HepG2 (cell line): ENCODE measurements at regions not wholly inside any gene's neighbourhood (a gene's known extent, or its start where the extent isn't known, plus 50 kb on each side); places are given as distances from the start of the nearest gene placed in this dataset.

Source experiments
- ATAC-seq: fragments of 200-7000 bp; cut with Tn5 transposase; 3 replicates; pipeline ENCODE4 v1.9.1; 2020; ENCODE audit warnings: mild to moderate bottlenecking, moderate library complexity
- BruUV-seq: library from RNA; stranded (reverse); fragments of 400-500 nt; replicated peaks from 2 replicates; lab custom pipeline; 2021; lab: Mats Ljungman, UMichigan
- CTCF ChIA-PET: fragments of 300-600 bp; formaldehyde crosslinking; extraction: SDS; loops from one replicate; lab custom pipeline; 2021; ENCODE audit warnings: low total read pairs, inconsistent platforms, low intra/inter-chr PET ratio; lab: Yijun Ruan, JAX
- POLR2A ChIA-PET: fragments of 350-600 bp; sonication (Branson Sonifier 250); formaldehyde crosslinking; loops from one replicate; lab custom pipeline; 2020; ENCODE audit warnings: antibody characterized with exemption, inconsistent platforms; lab: Yijun Ruan, JAX
- DNase-seq: peaks from one replicate; pipeline ENCODE4 v3.0.0-alpha.2; 2015; ENCODE audit warnings: low spot score
- FAIRE-seq: peaks from 3 replicates; lab custom pipeline; 2011; peaks lifted over from hg19 to GRCh38; lab: Jason Lieb, UNC
- H2AFZ ChIP-seq: one replicate; pipeline ENCODE4 v1.6.1; 2011; ENCODE audit warnings: low read length, inconsistent platforms
- H3K27ac ChIP-seq: fragments of 300-600 bp; 3 replicates; pipeline ENCODE4 v1.8.0; 2011; ENCODE audit warnings: mixed run types, mild to moderate bottlenecking, mixed read lengths, low read length, inconsistent platforms; ENCODE audit not compliant: insufficient read depth; ENCODE audit errors: extremely low read length
- H3K27me3 ChIP-seq, 2 experiments: fragments of 200-600 bp in 1 of 2; 2 replicates in 1 of 2; 3 replicates in 1 of 2; pipeline versions ENCODE4 v1.6.0 to v1.8.0; 2011; ENCODE audit warnings: low read length in 2 of 2, mild to moderate bottlenecking in 2 of 2, moderate library complexity in 2 of 2, inconsistent platforms in 1 of 2; ENCODE audit not compliant: insufficient read depth in 2 of 2, control insufficient read depth in 1 of 2
- H3K36me3 ChIP-seq, 2 experiments: fragments of 200-600 bp in 1 of 2; replicated peaks in 1 of 2; 2 replicates in 1 of 2; 3 replicates in 1 of 2; pipeline versions ENCODE4 v1.5.1 to v1.8.0; 2011; ENCODE audit warnings: low read length in 2 of 2, inconsistent platforms in 1 of 2; ENCODE audit not compliant: insufficient read depth in 2 of 2, control insufficient read depth in 1 of 2
- H3K4me1 ChIP-seq: 2 replicates; pipeline ENCODE4 v1.5.1; 2012; ENCODE audit warnings: low read length, inconsistent platforms; ENCODE audit not compliant: insufficient read depth
- H3K4me2 ChIP-seq: 2 replicates; pipeline ENCODE4 v1.6.0; 2011; ENCODE audit warnings: low read depth, low read length, inconsistent platforms
- H3K4me3 ChIP-seq, 3 experiments: fragments of 200-600 bp in 1 of 3; sonication (generic), shearing (Covaris generic) in 1 of 3; replicated peaks in 1 of 3; 2 replicates each; pipeline ENCODE4 v1.5.1; 2011 to 2016; ENCODE audit warnings: low read length in 3 of 3, inconsistent platforms in 2 of 3, low read depth in 2 of 3, mild to moderate bottlenecking in 2 of 3, control low read depth in 1 of 3, mixed read lengths in 1 of 3; ENCODE audit not compliant: insufficient read depth in 1 of 3
- H3K79me2 ChIP-seq: one replicate; pipeline ENCODE4 v1.6.1; 2011; ENCODE audit warnings: low read length, inconsistent platforms; ENCODE audit not compliant: insufficient read depth
- H3K9ac ChIP-seq: 2 replicates; pipeline ENCODE4 v1.6.0; 2011; ENCODE audit warnings: mild to moderate bottlenecking, low read depth, low read length, inconsistent platforms; ENCODE audit not compliant: insufficient read depth
- H3K9me3 ChIP-seq: 2 replicates; pipeline ENCODE4 v1.5.1; 2012; ENCODE audit warnings: mild to moderate bottlenecking, low read length
- H4K20me1 ChIP-seq: 2 replicates; pipeline ENCODE4 v1.6.0; 2011; ENCODE audit warnings: inconsistent platforms, mild to moderate bottlenecking, low read length, moderate library complexity; ENCODE audit not compliant: insufficient read depth
- HNF4A ChIP-seq: sonication (generic); formaldehyde crosslinking; IDR thresholded peaks from 2 replicates; pipeline ENCODE4 v1.4.0; 2020; ENCODE audit warnings: missing genetic modification reagents
- JUND ChIP-seq: sonication (generic); formaldehyde crosslinking; IDR thresholded peaks from 2 replicates; pipeline ENCODE4 v1.8.0; 2022; ENCODE audit warnings: mild to moderate bottlenecking, missing genetic modification reagents
- NR2C2 ChIP-seq: sonication (generic); formaldehyde crosslinking; IDR thresholded peaks from 2 replicates; pipeline ENCODE4 v1.4.0; 2020; ENCODE audit warnings: missing genetic modification reagents, mild to moderate bottlenecking, moderate library complexity, borderline replicate concordance
- RFXAP ChIP-seq: sonication (generic); formaldehyde crosslinking; IDR thresholded peaks from 2 replicates; pipeline ENCODE4 v1.4.0; 2020; ENCODE audit warnings: missing genetic modification reagents, borderline replicate concordance
- TCF7L2 ChIP-seq: IDR thresholded peaks from 2 replicates; pipeline ENCODE4 v1.6.1; 2011; ENCODE audit warnings: mild to moderate bottlenecking, low read depth, low read length, moderate library complexity
- ZNF136 ChIP-seq: sonication (generic); formaldehyde crosslinking; IDR thresholded peaks from 2 replicates; pipeline ENCODE4 v1.8.1; 2022; ENCODE audit warnings: low read depth, mild to moderate bottlenecking, moderate library complexity, missing genetic modification reagents
- ZNF138 ChIP-seq: sonication (generic); formaldehyde crosslinking; IDR thresholded peaks from 2 replicates; pipeline ENCODE4 v1.5.0; 2020; ENCODE audit warnings: mild to moderate bottlenecking, low read depth, missing genetic modification reagents
- ZNF260 ChIP-seq: sonication (generic); formaldehyde crosslinking; IDR thresholded peaks from 2 replicates; pipeline ENCODE4 v1.4.0; 2020; ENCODE audit warnings: missing genetic modification reagents, low read depth, mild to moderate bottlenecking, borderline replicate concordance
- ZNF451 ChIP-seq: sonication (generic); formaldehyde crosslinking; IDR thresholded peaks from 2 replicates; pipeline ENCODE4 v1.5.0; 2020; ENCODE audit warnings: mild to moderate bottlenecking, missing genetic modification reagents
- ZNF562 ChIP-seq: sonication (generic); formaldehyde crosslinking; IDR thresholded peaks from 2 replicates; pipeline ENCODE4 v1.8.0; 2022; ENCODE audit warnings: missing genetic modification reagents, borderline replicate concordance
- ZNF788 ChIP-seq: sonication (generic); formaldehyde crosslinking; IDR thresholded peaks from 2 replicates; pipeline ENCODE4 v1.5.0; 2020; ENCODE audit warnings: mild to moderate bottlenecking, missing genetic modification reagents, borderline replicate concordance
- WGBS: methylation state at CpG from one replicate; pipeline ENCODE4 v1.1.6; 2017; ENCODE audit warnings: low lambda C conversion rate; 5-methylcytosine and 5-hydroxymethylcytosine counted together
- in situ Hi-C: cut with HindIII; loops from 2 replicates; pipeline ENCODE4 v1.10.0; 2017; ENCODE audit warnings: low pct_unique_long_range_greater_than_20kb; ENCODE audit not compliant: extremely low pct_ligation_motif_present
- intact Hi-C: fragments of 100-400 bp; cut with micrococcal nuclease; formaldehyde crosslinking; loops from one replicate; pipeline ENCODE4 v1.10.0; 2022; ENCODE audit not compliant: unreplicated experiment
- TF ChIP-seq, protein P1 (sequence below): sonication (generic); formaldehyde crosslinking; IDR thresholded peaks from 2 replicates; pipeline ENCODE4 v1.4.0; 2020; ENCODE audit warnings: missing genetic modification reagents, mild to moderate bottlenecking, borderline replicate concordance
- TF ChIP-seq, protein P2 (sequence below): sonication (generic); formaldehyde crosslinking; IDR thresholded peaks from 2 replicates; pipeline ENCODE4 v1.4.0; 2020; ENCODE audit warnings: mild to moderate bottlenecking, missing genetic modification reagents
- TF ChIP-seq, protein P3 (sequence below): IDR thresholded peaks from 2 replicates; pipeline ENCODE4 v1.6.1; 2018; ENCODE audit warnings: missing genetic modification reagents, mild to moderate bottlenecking, missing compliant biosample characterization

DNA sequence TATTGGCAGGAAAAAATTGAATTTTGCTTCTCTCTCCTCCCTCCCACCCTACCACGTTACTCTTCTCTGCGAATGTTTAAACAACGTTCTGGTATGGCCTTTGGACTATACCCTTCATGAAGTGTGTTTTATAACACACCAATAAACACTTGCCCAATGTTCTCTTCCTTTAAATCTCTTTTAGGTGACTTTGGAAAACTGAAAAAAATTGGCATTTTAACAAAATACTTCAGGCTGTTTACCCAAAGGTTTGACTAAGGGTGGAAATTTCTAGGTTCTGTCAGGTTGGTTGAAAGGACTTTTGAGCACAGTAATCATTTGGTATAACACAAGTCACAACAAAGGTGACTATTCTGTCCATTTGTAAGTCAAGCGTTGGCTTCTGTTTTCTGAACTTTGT, 446.8 kb downstream of the AEBP2 start:
- ChIA-PET POLR2A (no interaction called here), CTCF (no interaction called here)
- Histone ChIP-seq H2AFZ (no peak overlapping the region), H4K20me1 (no peaks in the 10 kb centered on the region), H3K36me3 (no peaks in the 10 kb centered on the region), H3K9ac (no peak overlapping the region), H3K4me2 (0 out of 2 replicates have a peak overlapping the region, but pooled peaks have one; percentile 2), H3K4me3 (no peak overlapping the region), H3K4me1 (peaks cover 14% of the 10 kb centered on the region), H3K79me2 (no peaks in the 10 kb centered on the region), H3K27ac (no peak overlapping the region), H3K9me3 (no peaks in the 10 kb centered on the region), H3K27me3 (no peaks in the 10 kb centered on the region)
- DNase-seq (peak; percentile 16), ATAC-seq (peak; percentile 81), FAIRE-seq (no peak)
- BruUV-seq: no TSS peak
- TF ChIP-seq ZNF788 (CRISPR knock-in tag): no peak
- peak; percentile 34; the same call in 1 of the 2 replicates for TF ChIP-seq HNF4A (CRISPR knock-in tag)
- in situ Hi-C loops: no loop called here
- WGBS: 0% methylated on average over 4 of the region's 4 CpGs
- intact Hi-C loops: no loop called here

DNA sequence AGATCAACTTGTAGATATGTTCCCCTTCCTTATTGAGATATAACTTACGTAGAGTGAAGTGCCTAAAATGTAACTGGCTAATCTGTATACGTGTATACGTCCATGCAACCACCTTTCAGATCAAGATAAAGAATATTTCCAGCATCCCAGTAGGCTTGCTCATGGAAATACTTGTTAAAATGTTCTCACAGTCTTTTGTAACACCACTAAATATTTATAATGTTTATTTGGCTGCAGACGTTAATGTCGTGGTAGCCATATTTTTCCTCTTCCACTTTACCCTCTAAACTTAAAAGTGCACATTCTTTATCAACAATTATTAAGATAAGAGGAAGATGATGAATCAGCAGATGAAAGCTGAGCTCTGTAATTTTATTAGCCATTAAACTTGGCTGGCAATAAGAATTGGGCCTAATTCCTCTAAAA, 447.4 kb downstream of the AEBP2 start:
- H3K9me3 ChIP-seq: no peaks in the 10 kb centered on the region
- no peak overlapping the region for H3K4me3 ChIP-seq
- H3K27ac ChIP-seq: no peak overlapping the region
- intact Hi-C loops (no loop called here), in situ Hi-C loops (no loop called here)
- H4K20me1 ChIP-seq: no peaks in the 10 kb centered on the region
- no peaks in the 10 kb centered on the region for H3K27me3 ChIP-seq
- no peak overlapping the region for H2AFZ ChIP-seq
- no peak for DNase-seq
- H3K79me2 ChIP-seq: no peaks in the 10 kb centered on the region
- no peaks in the 10 kb centered on the region for H3K36me3 ChIP-seq
- CTCF ChIA-PET: no interaction called here
- no peak for FAIRE-seq
- TF ChIP-seq JUND (CRISPR knock-in tag) (no peak), ZNF136 (CRISPR knock-in tag) (no peak), NR2C2 (CRISPR knock-in tag) (no peak), ZNF260 (CRISPR knock-in tag) (no peak), RFXAP (CRISPR knock-in tag) (no peak), ZNF451 (CRISPR knock-in tag) (no peak), ZNF562 (no peak), ZNF138 (CRISPR knock-in tag) (no peak), TCF7L2 (no peak)
- TF ChIP-seq, protein P1, sequence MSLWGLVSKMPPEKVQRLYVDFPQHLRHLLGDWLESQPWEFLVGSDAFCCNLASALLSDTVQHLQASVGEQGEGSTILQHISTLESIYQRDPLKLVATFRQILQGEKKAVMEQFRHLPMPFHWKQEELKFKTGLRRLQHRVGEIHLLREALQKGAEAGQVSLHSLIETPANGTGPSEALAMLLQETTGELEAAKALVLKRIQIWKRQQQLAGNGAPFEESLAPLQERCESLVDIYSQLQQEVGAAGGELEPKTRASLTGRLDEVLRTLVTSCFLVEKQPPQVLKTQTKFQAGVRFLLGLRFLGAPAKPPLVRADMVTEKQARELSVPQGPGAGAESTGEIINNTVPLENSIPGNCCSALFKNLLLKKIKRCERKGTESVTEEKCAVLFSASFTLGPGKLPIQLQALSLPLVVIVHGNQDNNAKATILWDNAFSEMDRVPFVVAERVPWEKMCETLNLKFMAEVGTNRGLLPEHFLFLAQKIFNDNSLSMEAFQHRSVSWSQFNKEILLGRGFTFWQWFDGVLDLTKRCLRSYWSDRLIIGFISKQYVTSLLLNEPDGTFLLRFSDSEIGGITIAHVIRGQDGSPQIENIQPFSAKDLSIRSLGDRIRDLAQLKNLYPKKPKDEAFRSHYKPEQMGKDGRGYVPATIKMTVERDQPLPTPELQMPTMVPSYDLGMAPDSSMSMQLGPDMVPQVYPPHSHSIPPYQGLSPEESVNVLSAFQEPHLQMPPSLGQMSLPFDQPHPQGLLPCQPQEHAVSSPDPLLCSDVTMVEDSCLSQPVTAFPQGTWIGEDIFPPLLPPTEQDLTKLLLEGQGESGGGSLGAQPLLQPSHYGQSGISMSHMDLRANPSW (CRISPR knock-in tag): no peak
- TF ChIP-seq, protein P2, sequence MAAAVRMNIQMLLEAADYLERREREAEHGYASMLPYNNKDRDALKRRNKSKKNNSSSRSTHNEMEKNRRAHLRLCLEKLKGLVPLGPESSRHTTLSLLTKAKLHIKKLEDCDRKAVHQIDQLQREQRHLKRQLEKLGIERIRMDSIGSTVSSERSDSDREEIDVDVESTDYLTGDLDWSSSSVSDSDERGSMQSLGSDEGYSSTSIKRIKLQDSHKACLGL (CRISPR knock-in tag): no peak
- TF ChIP-seq, protein P3, sequence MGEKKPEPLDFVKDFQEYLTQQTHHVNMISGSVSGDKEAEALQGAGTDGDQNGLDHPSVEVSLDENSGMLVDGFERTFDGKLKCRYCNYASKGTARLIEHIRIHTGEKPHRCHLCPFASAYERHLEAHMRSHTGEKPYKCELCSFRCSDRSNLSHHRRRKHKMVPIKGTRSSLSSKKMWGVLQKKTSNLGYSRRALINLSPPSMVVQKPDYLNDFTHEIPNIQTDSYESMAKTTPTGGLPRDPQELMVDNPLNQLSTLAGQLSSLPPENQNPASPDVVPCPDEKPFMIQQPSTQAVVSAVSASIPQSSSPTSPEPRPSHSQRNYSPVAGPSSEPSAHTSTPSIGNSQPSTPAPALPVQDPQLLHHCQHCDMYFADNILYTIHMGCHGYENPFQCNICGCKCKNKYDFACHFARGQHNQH (CRISPR knock-in tag): no peak
- H3K4me1 ChIP-seq: peaks cover 14% of the 10 kb centered on the region
- no peak overlapping the region for H3K9ac ChIP-seq
- no peak overlapping the region for H3K4me2 ChIP-seq
- ATAC-seq: no peak
- POLR2A ChIA-PET: no interaction called here
- 25% methylated on average over 5 of the region's 5 CpGs for whole genome bisulfite sequencing
- BruUV-seq: no TSS peak
